ENCODE measurements at regions not wholly inside any gene's neighbourhood (a gene's known extent, or its start where the extent isn't known, plus 50 kb on each side); places are given as distances from the start of the nearest gene placed in this dataset.

GRCh38 chr3:8296461-8296860 lies 205.2 kb upstream of the LMCD1 start:
- no peak for TF ChIP-seq CTCF (IDR thresholded peaks at IDR 0.05)
- TF ChIP-seq POLR2A (IDR thresholded peaks at IDR 0.05) = no peak
